ENCODE measurements at regions not wholly inside any gene's neighbourhood (a gene's known extent, or its start where the extent isn't known, plus 50 kb on each side); places are given as distances from the start of the nearest gene placed in this dataset.
"Not testable (repeated sequence)": the region's sequence is repeated elsewhere in the genome, so short reads cannot be mapped to it uniquely, and the experiment has no call there.

DNA sequence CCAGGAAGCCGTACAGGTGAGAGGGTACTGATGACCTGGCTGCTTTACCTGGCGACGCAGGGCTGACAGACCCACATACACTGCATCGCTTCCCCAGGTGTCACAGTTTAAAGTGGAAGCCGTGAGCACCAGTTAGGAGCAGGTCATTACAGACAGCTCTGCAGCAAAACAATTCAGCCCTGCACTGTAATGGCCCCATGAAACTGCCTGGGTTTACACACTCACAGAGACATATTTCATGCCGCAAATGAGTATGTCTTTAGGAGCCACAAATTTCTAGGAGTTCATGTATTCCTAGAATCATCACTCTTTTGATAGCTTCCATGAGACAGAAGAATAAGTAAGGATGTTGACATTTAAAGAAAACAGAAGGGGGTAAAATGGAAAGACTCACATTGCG lies 723.1 kb downstream of the MATN1 start:
- no peak for DNase-seq (ENCODE audit: low spot score)

DNA sequence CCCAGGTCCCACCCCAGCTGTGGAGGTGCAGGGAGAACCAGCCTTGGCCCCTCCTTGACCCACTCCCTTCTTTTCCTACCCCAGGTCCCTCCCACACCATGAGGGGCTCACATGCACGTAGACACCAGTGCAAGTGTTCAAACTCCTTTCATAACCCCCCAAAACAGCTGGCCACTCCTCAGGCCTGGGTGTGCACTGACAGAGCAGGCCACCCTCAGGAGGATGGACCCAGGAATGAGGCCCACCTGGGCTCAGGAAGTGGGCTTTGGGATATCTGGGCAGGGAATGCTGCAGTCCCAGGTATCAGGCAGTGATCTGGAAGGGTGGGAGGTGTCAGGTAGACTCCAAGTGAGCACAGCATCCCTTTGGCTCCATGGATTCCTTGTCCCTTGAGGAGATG lies 723.8 kb downstream of the MATN1 start:
- DNase-seq (ENCODE audit: low spot score), result no peak

DNA sequence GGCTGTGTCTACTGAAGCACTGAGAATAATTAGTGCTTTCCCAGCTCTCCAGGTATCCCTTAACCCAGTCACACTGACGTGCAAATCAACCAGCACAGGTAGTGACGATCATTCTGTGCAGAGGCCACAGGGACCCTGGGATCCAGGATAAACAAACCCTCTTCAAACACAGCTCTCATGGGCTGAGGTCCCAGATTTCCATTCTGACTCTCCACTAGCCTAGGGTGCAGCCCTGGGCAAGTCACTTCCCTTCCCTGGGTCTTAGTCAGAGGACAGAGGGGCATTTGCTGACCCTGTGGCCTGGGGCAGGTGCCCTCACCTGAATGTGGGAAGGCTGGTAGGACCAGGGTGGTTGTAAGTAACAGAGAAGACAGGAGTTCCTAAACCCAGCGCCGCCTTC lies 724.7 kb downstream of the MATN1 start:
- DNase-seq (ENCODE audit: low spot score), result no peak

DNA sequence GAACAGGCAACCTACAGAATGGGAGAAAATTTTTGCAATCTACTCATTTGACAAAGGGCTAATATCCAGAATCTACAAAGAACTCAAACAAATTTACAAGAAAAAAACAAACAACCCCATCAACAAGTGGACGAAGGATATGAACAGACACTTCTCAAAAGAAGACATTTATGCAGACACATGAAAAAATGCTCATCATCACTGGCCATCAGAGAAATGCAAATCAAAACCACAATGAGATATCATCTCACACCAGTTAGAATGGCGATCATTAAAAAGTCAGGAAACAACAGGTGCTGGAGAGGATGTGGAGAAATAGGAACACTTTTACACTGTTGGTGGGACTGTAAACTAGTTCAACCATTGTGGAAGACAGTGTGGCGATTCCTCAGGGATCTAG lies 725.6 kb downstream of the MATN1 start:
- DNase-seq (ENCODE audit: low spot score), result not testable (repeated sequence)

GRCh38 chr1:29993950-29994349 lies 729.4 kb downstream of the MATN1 start:
- DNase-seq (ENCODE audit: low spot score), result no peak

- no peak for DNase-seq (ENCODE audit: low spot score)
These were observed 731.6 kb downstream of the MATN1 start for GRCh38 chr1:29991815-29992214.

DNA sequence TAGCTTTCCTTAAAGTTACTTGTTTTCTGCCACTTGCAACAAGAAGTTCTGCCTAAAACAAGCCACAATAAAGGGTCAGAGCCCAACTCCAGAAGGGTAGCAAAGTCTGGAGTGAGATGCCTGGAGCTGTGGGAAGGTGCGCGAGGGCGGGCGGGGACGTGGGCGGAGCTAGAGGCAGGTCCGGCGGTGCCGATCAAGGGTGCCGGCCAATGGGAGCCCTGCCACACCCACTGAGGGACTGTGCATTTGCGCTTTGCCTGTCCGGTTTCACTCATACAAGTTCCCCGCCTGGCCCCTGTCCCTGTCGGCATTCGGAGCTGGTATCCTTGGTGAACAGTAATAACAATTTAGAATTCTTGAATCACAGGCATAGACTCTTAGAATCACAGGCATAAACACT lies 732.4 kb downstream of the MATN1 start:
- DNase-seq (ENCODE audit: low spot score), result no peak

DNA sequence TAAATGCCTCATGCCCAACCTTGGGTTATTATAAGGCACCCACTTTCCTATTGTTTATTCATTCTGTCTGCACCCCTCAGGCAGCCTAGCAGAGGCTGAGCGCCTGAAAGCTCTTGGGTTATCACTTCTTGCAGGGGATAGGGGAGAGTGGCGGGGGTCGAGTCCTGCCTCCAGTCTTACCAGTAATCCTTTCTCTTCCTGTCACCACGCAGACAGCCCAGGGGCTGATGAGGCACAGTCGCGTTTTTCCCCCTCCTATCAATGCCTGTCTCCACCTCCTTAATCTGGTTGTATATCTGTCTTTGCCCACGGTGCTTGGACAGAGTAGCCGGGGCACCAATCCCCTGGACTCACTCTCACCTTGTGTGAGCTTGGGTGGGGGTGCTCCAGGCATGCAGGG lies 733.1 kb downstream of the MATN1 start:
- no peak for DNase-seq (ENCODE audit: low spot score)

DNA sequence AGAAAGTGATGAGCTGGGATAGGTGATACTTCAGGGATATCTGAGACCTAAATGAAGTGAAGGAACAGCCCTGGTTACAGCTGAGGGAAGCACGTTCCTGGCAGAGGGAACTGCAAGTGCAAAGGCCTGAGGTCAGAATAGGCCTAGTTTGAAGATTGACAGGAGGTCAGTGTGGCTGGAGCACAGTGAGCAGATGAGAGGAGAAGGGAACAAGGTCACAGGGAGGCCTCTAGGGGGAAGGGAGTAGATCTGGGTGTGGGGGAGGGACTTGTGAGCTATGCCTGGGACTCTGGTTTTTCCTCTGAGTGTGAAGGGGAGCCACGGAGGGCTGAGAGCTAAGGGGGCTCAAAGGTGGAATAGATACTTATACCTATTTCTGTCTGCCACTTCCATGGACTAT lies 736.4 kb downstream of the MATN1 start:
- DNase-seq (ENCODE audit: low spot score), result no peak

GRCh38 chr1:29985606-29985945 lies 737.8 kb downstream of the MATN1 start:
- no peak for DNase-seq (ENCODE audit: low spot score)

DNA sequence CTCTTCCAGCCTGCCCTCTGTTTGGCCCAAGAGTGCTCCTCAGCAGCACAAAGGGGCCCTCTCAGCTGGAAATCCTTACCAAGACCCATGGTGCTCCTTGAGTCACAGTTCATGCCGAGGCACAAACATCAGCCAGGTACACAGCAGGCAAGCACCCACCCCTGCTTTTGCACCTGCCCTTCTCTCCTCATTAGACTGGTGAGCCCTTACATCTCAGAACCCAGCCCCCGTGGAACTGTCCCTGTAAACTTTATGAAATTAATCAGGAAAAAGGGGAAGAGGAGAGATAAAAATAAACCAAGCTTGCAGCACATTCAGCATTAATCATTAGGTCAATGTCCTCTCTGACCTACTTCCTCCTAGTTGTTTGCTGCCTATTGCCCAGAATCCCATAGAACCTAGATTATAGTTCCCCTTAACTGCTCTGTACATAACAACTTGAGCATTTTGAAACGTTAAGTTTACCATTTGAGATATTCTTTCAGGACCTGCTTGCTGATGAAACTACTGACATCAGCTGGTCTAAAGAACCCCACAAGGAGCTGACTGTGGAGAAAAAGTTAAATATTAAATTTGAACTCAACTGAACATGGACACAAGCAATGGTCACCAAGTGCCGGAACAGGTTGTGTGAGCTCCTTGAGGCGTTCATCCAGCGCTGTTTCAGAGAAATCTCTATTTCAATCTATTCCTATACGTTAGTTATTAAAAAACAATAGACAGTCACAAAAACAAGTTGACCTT lies 738.4 kb downstream of the MATN1 start:
- no peak for DNase-seq (ENCODE audit: low spot score)

DNA sequence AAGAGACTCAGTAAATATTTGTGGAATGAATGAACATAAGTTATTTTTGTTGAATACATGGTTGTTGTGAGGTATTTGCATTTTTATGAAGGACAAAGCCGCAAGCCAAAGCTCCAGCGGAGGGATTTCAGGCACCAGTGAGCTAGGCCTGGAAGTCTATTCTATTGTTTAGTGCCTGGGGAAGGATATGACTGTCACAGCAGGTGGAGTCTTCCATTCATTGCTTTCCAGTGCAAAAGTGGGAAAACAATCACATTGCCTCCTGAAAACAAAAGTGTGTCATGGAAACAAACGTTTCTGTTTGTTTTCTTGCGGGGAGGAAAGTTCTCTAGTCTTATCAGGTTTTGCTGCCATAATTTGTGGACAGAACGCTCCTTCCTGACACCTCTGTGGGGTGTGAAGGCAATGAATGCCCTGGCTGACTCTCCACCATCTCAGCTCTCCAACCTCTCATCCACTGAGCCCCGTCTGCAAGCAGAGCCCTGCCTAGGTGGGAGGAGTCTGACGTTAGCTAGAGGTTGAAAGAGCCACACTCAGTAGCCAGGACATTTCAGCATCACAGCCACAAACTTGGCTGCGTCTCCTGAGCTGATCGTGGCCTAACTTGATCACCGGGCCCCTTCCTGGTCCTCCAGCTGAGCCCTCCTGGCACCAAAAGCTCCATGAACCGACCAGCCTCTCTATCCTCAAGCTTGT lies 739.1 kb downstream of the MATN1 start:
- DNase-seq (ENCODE audit: low spot score), result no peak

GRCh38 chr1:29983321-29983720 lies 740.1 kb downstream of the MATN1 start:
- no peak for DNase-seq (ENCODE audit: low spot score)

DNA sequence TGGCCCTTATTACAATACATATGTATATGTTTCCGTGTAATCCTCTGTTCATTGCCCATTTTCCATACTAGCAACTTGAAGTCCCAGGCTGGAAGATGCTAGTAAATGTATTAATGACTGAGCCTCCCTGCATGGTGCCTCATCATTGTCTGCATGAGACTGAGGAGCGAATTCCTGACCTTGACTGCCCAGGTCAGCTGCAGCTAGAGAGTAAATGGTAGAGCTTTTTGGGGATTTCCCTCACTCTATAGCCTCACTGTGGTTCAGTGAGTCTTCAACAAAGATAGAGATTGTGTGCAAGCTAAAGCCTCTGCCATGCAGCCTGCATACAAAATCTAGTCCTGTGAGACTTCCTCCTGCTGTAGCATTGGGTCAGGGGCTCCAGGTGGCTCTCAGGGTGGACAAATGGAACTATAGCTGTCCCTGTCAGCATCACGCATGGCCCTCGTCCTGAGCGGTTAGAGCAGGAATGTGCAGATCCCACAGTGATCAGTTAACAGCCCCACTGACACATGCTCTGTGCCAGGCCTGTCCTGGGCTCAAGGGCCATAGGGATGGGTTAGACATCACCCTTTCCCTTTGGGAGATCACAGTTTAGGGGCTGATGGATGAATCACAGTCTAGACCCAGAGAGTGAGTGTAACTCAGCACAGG lies 741.7 kb downstream of the MATN1 start:
- no peak for DNase-seq (ENCODE audit: low spot score)

DNA sequence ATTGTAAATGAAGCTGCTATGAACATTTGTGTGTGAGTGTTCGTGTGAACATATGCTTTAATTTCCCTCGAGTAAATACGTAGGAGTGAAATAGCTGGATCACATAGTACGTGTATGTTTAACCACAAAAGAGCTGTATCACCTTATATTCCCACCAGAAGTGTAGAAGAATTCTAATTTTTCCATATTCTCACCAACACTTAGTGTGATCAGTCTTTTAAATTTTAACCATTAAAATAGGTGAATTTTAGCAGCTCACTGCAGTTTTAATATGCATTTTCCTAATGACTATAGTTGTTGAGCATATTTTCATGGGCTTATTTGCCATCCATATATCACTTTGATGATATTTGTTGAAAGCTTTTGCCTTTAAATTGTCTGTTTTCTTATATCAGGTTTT lies 741.2 kb downstream of the PTPRU start:
- DNase-seq (ENCODE audit: low spot score), result no peak

DNA sequence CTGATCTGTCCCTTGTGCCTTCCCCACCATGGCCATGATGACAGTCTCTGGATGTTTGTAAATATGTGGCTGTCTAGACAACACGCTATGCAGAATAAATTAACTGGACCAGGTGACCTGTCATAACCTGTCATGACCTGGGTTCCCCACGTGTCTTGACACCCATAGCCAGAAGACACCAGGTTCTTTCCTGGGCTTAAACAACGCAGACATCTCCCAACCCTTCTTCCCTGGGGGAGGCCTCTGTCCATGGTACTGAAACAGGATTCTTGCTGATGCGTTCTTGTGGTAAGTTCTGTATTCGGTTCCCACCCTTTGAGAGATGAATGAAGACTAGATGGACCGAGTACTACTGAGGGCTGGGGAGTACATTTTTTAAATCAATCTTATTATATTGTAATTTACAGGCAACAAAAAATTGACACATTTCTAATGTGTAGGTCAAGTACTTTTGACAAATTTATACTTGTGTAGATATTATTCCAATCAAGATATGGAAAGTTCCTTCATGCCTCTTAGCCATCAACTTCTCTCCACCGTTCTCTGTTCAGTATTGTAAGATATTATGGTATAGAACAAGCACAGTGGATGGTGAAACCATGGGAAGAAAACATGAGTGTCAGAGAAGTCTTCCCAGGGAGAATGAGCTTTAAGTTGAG lies 738.8 kb downstream of the PTPRU start:
- no peak for DNase-seq (ENCODE audit: low spot score)

GRCh38 chr1:29974316-29974724 lies 738.0 kb downstream of the PTPRU start:
- no peak for DNase-seq (ENCODE audit: low spot score)

GRCh38 chr1:29973406-29973805 lies 737.1 kb downstream of the PTPRU start:
- DNase-seq (ENCODE audit: low spot score), result no peak

GRCh38 chr1:29972421-29973053 lies 736.2 kb downstream of the PTPRU start:
- DNase-seq (ENCODE audit: low spot score), result no peak

DNA sequence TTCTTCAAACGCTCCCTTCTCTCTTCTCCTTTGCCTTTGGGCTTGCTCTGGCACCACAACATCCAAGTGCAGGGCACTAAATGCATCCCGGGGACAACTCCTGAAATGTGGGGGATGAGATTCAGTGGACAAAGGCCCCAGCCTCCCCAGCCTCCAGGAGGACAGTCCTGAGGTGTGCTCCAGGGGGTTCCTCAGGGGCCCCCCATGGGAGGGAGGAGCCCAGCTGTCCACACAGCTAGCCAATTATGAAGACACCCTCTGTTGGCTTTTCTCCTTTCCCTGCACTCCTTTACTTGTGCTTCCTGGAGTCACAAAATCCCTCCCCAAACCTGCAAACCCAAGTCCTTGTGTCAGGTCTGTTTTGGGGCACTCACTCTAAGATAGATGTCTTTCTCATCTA lies 735.4 kb downstream of the PTPRU start:
- DNase-seq (ENCODE audit: low spot score), result no peak

GRCh38 chr1:29970747-29971325 lies 734.5 kb downstream of the PTPRU start:
- no peak for DNase-seq (ENCODE audit: low spot score)

DNA sequence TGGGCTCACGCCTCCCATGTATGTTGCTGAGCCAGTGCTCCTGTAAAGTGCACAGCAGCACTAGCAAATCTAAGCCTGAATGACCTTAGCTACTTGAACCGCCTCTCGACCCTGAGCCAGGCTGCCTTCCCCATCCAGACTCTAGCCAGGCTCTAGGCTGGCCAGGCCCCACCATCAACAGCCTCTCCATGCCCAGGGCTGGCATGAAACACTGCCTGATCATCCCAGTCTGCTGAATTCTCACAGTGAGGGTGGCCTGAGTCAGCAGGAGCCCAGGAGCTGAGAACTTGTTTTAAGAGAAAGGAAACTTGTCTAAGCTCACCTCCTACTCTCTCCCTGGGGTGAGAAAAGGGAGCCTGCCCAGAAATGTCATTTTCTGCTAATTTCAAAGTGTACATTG lies 733.3 kb downstream of the PTPRU start:
- no peak for DNase-seq (ENCODE audit: low spot score)
